ENCODE measurements at regions not wholly inside any gene's neighbourhood (a gene's known extent, or its start where the extent isn't known, plus 50 kb on each side); places are given as distances from the start of the nearest gene placed in this dataset.

DNA sequence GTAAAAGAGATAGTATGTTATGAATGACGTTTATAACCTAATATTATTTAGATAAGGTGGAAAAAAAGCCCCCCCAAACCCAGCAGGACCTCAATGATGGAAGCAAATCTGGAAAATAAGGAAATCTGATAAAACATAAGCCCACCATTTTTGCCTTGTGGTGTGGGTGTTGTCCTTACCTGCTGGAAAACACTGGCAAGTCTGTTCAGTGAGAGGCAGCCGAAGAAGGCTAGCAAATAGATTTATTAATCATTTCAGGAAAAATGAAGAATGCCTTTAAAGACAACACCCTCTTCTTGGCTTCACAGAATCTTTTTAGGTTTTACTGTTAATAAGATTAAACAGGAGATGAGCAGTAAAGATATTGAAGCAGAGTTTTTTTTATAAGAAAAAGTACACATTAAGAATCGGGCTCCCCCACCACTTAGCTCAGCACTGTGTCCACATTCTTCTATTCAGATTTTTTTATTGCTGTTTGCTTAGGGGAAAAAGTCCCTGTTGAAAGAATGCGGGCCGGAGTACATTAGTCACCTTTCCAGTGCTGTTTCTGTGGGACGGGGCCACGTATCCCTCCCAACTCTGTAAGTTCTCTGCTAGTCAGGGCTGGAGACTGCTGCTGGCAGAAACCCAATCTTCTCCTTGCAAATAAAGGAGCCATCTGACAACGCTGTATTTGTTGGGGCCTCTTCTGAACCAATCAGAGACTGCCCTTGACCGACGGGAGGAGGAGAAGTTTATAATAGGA lies 104.1 kb downstream of the EVX1 start:
- H3K36me3 ChIP-seq (replicated peaks in 1 of 2; ENCODE audit: insufficient read depth in 1 of 2, low read depth in 2 of 2) = no peaks in the 10 kb centered on the region
- TF ChIP-seq, protein P1, sequence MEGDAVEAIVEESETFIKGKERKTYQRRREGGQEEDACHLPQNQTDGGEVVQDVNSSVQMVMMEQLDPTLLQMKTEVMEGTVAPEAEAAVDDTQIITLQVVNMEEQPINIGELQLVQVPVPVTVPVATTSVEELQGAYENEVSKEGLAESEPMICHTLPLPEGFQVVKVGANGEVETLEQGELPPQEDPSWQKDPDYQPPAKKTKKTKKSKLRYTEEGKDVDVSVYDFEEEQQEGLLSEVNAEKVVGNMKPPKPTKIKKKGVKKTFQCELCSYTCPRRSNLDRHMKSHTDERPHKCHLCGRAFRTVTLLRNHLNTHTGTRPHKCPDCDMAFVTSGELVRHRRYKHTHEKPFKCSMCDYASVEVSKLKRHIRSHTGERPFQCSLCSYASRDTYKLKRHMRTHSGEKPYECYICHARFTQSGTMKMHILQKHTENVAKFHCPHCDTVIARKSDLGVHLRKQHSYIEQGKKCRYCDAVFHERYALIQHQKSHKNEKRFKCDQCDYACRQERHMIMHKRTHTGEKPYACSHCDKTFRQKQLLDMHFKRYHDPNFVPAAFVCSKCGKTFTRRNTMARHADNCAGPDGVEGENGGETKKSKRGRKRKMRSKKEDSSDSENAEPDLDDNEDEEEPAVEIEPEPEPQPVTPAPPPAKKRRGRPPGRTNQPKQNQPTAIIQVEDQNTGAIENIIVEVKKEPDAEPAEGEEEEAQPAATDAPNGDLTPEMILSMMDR (IDR thresholded peaks at IDR 0.05) = no peak
- no peak for TF ChIP-seq POLR2A (IDR thresholded peaks at IDR 0.05)
- H3K4me3 ChIP-seq = no peak overlapping the region
- H3K9me3 ChIP-seq = no peaks in the 10 kb centered on the region
- H3K27me3 ChIP-seq = no peaks in the 10 kb centered on the region
- 11 to 22% methylated on average over 10 of the region's 10 CpGs for WGBS, 2 donors
- peak; percentile 60 to 85 (median 64) for DNase-seq
- intact Hi-C loops (cut with DNase I) = no loop called here
- peak; percentile 93 for ATAC-seq
- H3K27ac ChIP-seq = peak overlapping the region in 3 of 4 donors; percentile 49 to 82 (median 69)
- no peaks in the 10 kb centered on the region for H3K4me1 ChIP-seq

- intact Hi-C loops (cut with DNase I) = no loop called here
- DNase-seq (no peak), ATAC-seq (no peak)
- Histone ChIP-seq H3K27ac (peak overlapping the region in 3 of 4 donors; percentile 49 to 82 (median 69)), H3K4me1 (no peaks in the 10 kb centered on the region), H3K27me3 (no peaks in the 10 kb centered on the region), H3K9me3 (no peaks in the 10 kb centered on the region), H3K36me3 (replicated peaks in 1 of 2; ENCODE audit: insufficient read depth in 1 of 2, low read depth in 2 of 2) (no peaks in the 10 kb centered on the region), H3K4me3 (no peak overlapping the region)
- 38 to 41% methylated on average over 4 of the region's 4 CpGs for WGBS, 2 donors
- TF ChIP-seq, protein P1 (IDR thresholded peaks at IDR 0.05) = no peak
- no peak for TF ChIP-seq POLR2A (IDR thresholded peaks at IDR 0.05)
Observed at GRCh38 chr7:27347276-27347640, 104.7 kb downstream of the EVX1 start.

- intact Hi-C loops (cut with DNase I) = no loop called here
- Histone ChIP-seq H3K36me3 (replicated peaks in 1 of 2; ENCODE audit: insufficient read depth in 1 of 2, low read depth in 2 of 2) (no peaks in the 10 kb centered on the region), H3K27me3 (no peaks in the 10 kb centered on the region), H3K4me3 (no peak overlapping the region), H3K9me3 (no peaks in the 10 kb centered on the region), H3K27ac (no peak overlapping the region), H3K4me1 (no peaks in the 10 kb centered on the region)
- DNase-seq = no peak
- TF ChIP-seq POLR2A (IDR thresholded peaks at IDR 0.05) = no peak
- TF ChIP-seq, protein P1 (IDR thresholded peaks at IDR 0.05) = no peak
- ATAC-seq = no peak
- 71 to 86% methylated on average over 2 of the region's 2 CpGs for WGBS, 2 donors
Observed at GRCh38 chr7:27349621-27350020, 107.0 kb downstream of the EVX1 start.

GRCh38 chr7:27351137-27351536 lies 108.5 kb downstream of the EVX1 start:
- no peak overlapping the region for H3K4me3 ChIP-seq
- H3K9me3 ChIP-seq = no peaks in the 10 kb centered on the region
- no peak overlapping the region for H3K27ac ChIP-seq
- H3K27me3 ChIP-seq = no peaks in the 10 kb centered on the region
- WGBS, 2 donors = 44 to 56% methylated on average over 5 of the region's 5 CpGs
- no peaks in the 10 kb centered on the region for H3K4me1 ChIP-seq
- H3K36me3 ChIP-seq (replicated peaks in 1 of 2; ENCODE audit: insufficient read depth in 1 of 2, low read depth in 2 of 2) = no peaks in the 10 kb centered on the region
- intact Hi-C loops (cut with DNase I) = no loop called here
- TF ChIP-seq, protein P1 (IDR thresholded peaks at IDR 0.05) = no peak
- TF ChIP-seq POLR2A (IDR thresholded peaks at IDR 0.05) = no peak
- DNase-seq = no peak
- no peak for ATAC-seq

DNA sequence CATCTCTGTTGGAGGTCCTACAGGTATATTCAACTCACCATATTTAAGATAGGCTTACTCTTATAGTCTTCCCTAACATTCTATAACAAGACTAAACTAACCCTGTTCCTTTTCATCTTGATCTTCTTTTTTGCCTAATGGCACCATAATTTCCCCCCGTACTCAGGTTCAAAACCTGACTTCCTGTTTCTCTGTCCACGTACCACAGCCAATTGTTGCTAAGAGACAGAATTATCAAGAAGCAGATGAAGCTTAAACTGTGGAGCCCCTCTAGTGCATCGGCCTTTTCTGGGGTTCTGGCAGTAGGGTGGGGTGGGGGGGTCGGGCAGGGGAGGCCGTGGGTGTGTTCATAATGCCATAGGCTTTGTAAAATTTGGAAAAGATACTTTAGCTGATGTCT lies 109.2 kb downstream of the EVX1 start:
- WGBS, 2 donors = 44 to 55% methylated on average over 5 of the region's 5 CpGs
- DNase-seq (no peak), ATAC-seq (no peak)

More for the DNA sequence above, 109.2 kb downstream of the EVX1 start:
- Histone ChIP-seq H3K36me3 (replicated peaks in 1 of 2; ENCODE audit: insufficient read depth in 1 of 2, low read depth in 2 of 2) (no peaks in the 10 kb centered on the region), H3K4me3 (no peak overlapping the region), H3K4me1 (no peaks in the 10 kb centered on the region), H3K27ac (no peak overlapping the region), H3K27me3 (no peaks in the 10 kb centered on the region), H3K9me3 (no peaks in the 10 kb centered on the region)
- intact Hi-C loops (cut with DNase I) = no loop called here
- no peak for TF ChIP-seq POLR2A (IDR thresholded peaks at IDR 0.05)
- TF ChIP-seq, protein P1 (IDR thresholded peaks at IDR 0.05) = no peak
